Stimulated activated CD8-positive, alpha-beta memory T cell treated with anti-CD3 and anti-CD28 coated beads, Interleukin-15, amount 100 ng/mL, for 4 hours (primary cell): ENCODE measurements at regions not wholly inside any gene's neighbourhood (a gene's known extent, or its start where the extent isn't known, plus 50 kb on each side); places are given as distances from the start of the nearest gene placed in this dataset.

Experiments used
- DNase-seq, 2 donors: peaks; one replicate each; pipeline ENCODE4 v3.0.0-alpha.2; 2020; ENCODE audit warnings: low read depth in 2 of 2

- no peak for DNase-seq
Measured at GRCh38 chr13:84455143-84455905, 573.0 kb upstream of the SLITRK1 start.

DNA sequence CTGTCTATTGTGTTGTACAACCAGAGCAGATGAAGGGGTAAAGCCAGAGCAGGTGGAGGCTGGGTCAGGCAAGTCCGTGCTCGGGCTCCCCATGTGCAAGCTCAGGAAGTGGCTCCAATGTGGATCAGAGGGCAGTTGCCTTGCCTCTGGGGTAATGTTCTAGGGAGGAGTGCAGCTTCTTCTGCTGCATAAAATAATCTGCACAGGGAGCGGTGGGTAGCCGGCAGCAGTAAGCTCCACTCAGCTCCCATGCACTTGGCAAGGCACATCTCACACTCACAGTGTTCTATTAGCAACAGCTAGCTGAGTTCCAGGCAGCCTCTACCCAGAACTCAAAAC lies 565.3 kb upstream of the SLITRK1 start:
- DNase-seq = no peak

DNA sequence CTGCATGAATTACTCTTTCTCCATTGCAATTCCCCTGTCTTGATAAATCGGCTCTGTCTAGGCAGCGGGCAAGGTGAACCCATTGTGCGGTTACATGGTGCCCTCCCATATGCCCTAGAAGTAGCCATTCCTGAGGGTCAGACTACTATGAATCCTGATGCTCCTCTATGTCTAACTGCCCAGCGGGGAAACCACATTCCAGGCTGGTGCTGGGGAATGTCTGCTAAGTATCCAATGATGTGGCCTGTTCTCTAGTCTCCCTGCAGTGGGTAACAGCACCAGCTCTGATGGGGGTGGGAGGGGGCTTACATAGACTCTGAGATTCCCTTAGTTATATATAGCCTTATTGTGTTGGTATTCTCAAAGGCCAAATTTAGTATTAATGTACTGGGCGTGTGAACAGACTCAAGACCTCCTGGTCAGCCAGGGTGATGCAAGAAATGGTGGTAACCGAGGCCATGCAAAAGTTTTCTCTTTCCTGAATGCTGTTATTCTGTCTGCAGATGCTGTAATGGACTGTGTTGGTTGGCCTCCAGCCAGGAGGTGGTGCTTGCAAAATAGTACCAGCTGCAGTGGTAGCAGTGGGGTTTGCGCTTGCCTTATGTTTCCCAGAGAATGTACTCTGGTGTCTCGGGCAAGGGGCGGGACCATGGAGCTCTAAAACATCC lies 564.8 kb upstream of the SLITRK1 start:
- DNase-seq = no peak

DNA sequence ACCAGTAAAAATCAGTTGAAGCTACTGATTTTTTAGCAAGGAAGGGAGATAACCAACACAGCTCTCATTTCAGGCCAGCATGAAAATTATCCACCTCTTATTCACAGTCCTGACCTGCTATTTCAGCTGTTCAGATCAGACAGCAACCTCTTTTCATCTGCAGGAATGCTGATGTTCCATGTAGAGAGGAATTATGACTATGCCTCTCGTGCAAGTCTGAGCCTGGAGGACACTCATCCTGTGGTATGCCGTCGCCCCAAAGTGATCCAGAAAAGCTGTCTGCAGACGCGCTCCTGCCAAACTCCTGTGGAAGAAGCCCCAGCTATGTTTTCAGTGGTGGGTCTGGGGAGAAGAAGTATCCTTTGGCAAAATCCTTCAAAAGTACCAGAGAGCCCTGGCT lies 563.5 kb upstream of the SLITRK1 start:
- DNase-seq = no peak

GRCh38 chr13:84443463-84443862 lies 561.2 kb upstream of the SLITRK1 start:
- DNase-seq = no peak

- DNase-seq = no peak
Measured at GRCh38 chr13:84439108-84439507, 556.8 kb upstream of the SLITRK1 start.

GRCh38 chr13:84433024-84433423 lies 550.8 kb upstream of the SLITRK1 start:
- no peak for DNase-seq

DNA sequence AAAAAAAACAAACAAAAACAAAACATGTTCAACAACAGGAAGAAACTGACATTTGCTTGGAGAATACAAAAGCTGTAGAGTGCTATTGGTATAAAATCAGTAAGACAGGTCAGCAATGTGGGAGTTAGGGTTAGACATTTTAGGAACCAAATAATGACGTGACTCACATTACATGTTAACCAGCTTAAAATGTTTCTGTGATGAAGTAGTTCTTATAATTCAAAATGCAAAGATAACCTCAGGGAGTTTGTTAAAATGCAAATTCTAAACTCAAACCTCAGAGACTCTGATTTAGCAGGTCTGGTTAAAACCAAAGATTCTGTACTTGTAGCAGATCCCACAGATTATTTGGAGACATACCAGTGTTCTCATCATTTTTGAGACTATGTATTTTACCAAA lies 549.4 kb upstream of the SLITRK1 start:
- DNase-seq = no peak

DNA sequence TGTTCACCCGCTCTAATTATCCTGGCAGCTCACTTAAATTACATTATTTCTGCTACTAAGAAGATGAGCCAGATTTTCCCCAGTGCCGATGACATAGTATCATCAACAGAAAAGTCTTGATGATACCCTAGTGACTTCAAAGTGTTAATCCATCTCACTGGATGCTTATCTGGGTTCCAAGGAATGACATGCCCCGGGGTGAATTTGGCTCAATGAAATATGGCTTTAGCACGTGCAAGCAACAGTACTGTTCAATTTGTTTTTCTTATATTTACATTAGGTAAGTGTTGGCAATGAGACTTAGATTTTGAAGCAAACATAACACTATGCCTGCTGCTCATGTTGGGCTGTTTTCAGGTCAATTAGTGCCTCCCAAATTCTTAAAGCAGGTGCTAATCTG lies 548.2 kb upstream of the SLITRK1 start:
- DNase-seq = no peak

DNA sequence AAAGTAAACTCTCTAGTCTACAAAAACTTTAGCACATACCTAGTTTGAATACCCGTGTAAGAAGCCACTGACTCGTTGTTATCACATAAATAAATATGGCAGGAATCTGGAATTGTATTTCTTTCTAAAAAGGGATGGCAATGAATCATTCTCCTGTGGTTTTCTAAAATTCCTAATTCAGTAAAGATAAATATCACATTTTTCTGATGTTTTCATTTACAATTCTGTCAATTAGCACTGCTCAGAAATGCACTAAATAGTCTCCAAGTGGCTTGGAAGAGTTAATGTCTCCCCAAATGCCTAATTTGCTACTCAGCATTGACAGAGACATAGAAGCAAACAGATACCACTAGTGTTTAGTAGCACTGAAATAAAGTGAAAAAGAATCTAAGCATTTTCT lies 547.7 kb upstream of the SLITRK1 start:
- no peak for DNase-seq

GRCh38 chr13:84418041-84418440 lies 535.8 kb upstream of the SLITRK1 start:
- DNase-seq = no peak

DNA sequence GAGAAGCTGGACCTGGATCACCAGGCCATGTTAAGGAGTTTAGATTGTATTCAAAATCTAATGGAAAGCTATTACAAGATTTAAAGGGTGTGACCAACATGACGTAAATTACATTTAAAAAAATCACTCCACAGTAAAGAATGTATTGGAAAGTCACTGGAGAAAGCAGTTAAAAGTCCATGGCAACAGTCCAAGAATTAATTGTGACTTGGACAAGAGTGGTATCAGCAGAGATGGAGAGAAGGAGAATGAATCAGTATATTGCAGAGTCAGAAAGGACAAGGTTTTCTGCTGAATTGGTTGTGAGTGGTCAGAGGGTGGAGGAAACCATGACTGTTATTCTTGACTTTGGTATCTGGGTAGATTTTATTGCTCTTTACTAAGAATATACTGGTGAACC lies 535.1 kb upstream of the SLITRK1 start:
- DNase-seq = no peak

DNA sequence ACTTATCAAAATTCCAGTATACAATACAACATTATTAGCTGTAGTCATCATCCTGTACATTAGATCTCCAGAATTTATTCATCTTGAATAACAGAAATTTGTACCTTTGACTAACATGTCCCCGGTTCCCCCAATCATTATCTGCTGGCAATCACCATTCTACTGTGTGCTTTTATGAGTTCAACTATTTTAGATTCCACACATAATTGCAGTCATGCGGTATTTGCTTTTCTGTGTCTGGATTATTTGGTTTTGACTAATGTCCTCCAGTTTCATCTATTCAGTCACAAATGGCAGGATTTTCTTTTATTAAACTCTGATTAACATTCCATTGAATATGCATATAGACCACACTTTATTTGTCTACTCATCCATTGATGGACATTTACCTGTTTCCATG lies 530.7 kb upstream of the SLITRK1 start:
- no peak for DNase-seq

DNA sequence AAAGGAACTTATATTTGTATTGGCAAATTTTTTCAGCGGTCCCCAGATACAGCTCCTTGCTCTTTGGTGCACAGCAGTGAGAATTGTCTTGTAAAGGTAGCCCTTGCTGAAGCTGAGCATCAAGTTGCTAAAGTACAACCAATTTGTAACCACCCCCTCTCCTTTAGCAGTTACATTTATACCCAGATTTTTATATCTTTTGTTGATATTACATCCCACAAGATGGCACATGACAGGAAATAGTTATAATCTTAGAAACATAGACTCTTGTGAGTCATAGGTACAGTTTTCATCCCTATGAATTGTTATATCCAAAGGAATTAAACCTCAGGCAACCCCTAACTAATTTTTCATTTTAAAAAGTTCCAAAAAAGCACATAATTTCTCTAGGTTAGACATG lies 523.0 kb upstream of the SLITRK1 start:
- DNase-seq = no peak

DNA sequence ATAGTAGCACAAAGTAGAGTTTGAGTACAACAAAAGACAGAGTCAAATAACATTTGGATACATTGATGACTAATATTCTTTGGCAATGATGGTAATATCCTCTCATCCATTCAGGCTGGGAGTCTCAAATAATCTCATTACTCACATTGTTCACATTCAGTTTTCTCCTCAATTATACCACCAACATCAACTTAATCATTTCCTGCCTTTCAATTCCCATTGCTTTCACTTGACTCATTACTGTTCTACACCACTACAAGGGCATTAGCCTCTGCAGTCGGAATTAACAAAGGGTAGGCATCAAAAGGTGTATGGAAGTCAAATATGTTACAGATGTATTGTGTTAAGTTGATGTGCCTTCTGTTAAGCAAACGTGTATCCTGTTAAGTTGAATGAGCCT lies 518.4 kb upstream of the SLITRK1 start:
- no peak for DNase-seq

GRCh38 chr13:84399320-84400085 lies 517.2 kb upstream of the SLITRK1 start:
- no peak for DNase-seq

GRCh38 chr13:84393981-84394625 lies 511.8 kb upstream of the SLITRK1 start:
- no peak for DNase-seq

- no peak for DNase-seq
Measured at GRCh38 chr13:84380866-84381265, 498.6 kb upstream of the SLITRK1 start.

DNA sequence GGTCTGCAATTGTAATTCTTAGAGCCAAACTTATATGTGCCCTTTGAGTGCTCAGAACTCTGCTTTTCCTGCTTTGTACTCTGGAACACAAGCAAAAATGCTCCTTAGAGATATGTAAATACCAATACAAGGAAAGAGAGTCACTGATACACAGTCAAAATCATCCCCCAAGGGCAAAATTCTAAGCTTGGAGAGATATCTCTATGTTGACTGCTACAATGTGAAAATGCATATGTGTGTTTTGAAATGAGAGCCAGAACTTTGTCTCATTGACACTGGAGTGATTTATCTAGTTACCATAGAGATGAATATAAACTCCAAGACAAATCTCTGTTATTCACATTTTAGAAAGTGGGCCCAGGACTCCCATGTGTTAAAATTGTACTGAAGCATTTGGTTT lies 494.8 kb upstream of the SLITRK1 start:
- no peak for DNase-seq

DNA sequence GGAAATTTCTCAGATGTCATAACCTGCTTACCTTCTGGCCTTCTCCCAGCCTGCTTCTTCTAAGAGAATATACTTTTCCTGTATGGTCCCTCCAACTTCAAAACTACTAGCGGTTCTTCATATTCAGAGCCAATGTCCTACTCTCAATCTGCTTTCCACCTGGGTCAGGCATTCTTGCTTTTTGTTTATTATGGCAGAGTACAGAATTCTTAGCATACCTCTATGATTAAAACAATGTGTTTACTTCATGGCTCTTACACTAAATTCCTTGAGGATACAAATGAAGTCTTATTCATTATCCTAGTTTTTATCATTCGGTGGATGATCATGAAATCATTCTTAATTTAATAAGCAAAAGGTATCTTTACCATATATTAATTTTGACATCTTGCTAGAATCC lies 484.2 kb upstream of the SLITRK1 start:
- no peak for DNase-seq

DNA sequence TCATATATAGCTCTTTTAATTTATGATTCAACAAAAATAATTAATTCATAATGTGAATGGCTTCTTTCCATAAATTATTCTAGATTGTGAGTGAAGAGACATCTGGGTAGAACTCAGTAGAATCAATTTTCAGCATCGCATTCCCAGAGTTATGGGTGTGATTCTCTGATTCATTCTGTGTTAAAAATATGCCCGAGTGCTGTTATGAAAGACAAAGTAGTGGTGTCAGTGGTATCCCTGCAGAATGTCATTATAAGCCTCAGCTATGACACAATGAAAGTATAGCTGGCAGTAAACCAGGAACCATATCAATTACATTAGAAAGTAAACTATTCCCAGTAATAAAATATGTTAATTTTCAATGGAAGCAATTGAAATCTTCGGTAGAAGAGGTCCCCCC lies 480.5 kb upstream of the SLITRK1 start:
- no peak for DNase-seq

DNA sequence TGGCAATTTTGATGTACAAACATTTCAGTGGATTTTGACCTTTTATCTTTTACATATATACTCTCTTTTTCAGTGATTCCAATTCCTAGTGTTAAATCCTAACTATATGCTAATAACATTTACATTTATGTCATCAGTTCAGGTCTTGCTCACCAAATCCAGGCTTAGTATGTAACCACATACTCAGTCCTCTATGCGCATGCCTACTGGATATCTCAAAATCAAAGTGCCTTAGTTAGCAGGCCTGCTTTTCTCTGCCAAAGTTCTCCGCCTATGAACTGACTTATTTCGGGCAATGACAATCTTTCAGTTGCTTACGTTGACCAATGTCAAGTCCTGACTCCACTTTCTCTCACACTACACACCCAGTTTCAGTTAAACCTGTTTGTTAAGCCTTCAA lies 478.5 kb upstream of the SLITRK1 start:
- no peak for DNase-seq

- no peak for DNase-seq
Measured at GRCh38 chr13:84358601-84359000, 476.3 kb upstream of the SLITRK1 start.
